DMS 273 (cell line): ENCODE measurements at regions not wholly inside any gene's neighbourhood (a gene's known extent, or its start where the extent isn't known, plus 50 kb on each side); places are given as distances from the start of the nearest gene placed in this dataset.
"Not testable (repeated sequence)": the region's sequence is repeated elsewhere in the genome, so short reads cannot be mapped to it uniquely, and the experiment has no call there.

Experiments
- DNase-seq: peaks from one replicate; lab custom pipeline; 2025; ENCODE audit not compliant: unreplicated experiment; lab: John Stamatoyannopoulos, UW

- DNase-seq: no peak
Observed at GRCh38 chr13:110809871-110810486, 96.5 kb downstream of the ING1 start.

- no peak for DNase-seq
Observed at GRCh38 chr13:110811008-110811720, 97.7 kb downstream of the ING1 start.

- DNase-seq: no peak
Observed at GRCh38 chr13:110811771-110812120, 98.2 kb downstream of the ING1 start.

GRCh38 chr13:110812121-110812868, 98.8 kb downstream of the ING1 start:
- DNase-seq: no peak

GRCh38 chr13:110812869-110813645, 99.6 kb downstream of the ING1 start:
- DNase-seq: no peak

GRCh38 chr13:110813646-110814624, 100.4 kb downstream of the ING1 start:
- no peak for DNase-seq

GRCh38 chr13:110815471-110816204, 99.2 kb downstream of the ANKRD10 start:
- no peak for DNase-seq

- no peak for DNase-seq
Observed at GRCh38 chr13:110816500-110816899, 98.4 kb downstream of the ANKRD10 start.

GRCh38 chr13:110817143-110817542, 97.7 kb downstream of the ANKRD10 start:
- DNase-seq: no peak

- DNase-seq: no peak
Observed at GRCh38 chr13:110818747-110819146, 96.1 kb downstream of the ANKRD10 start.

- DNase-seq: peak; percentile 71
Observed at GRCh38 chr13:110819203-110820014, 95.5 kb downstream of the ANKRD10 start.

GRCh38 chr13:110820322-110820721, 94.5 kb downstream of the ANKRD10 start:
- peak; percentile 1 for DNase-seq

- not testable (repeated sequence) for DNase-seq
Observed at GRCh38 chr13:110821837-110822668, 92.8 kb downstream of the ANKRD10 start.

- DNase-seq: no peak
Observed at GRCh38 chr13:110822669-110822945, 92.3 kb downstream of the ANKRD10 start.

GRCh38 chr13:110824702-110825300, 90.1 kb downstream of the ANKRD10 start:
- DNase-seq: no peak

GRCh38 chr13:110825516-110825915, 89.4 kb downstream of the ANKRD10 start:
- no peak for DNase-seq

- no peak for DNase-seq
Observed at GRCh38 chr13:110826101-110826500, 88.8 kb downstream of the ANKRD10 start.
